HUDEP-2 (cell line): ENCODE measurements at regions not wholly inside any gene's neighbourhood (a gene's known extent, or its start where the extent isn't known, plus 50 kb on each side); places are given as distances from the start of the nearest gene placed in this dataset.
"Not testable (repeated sequence)": the region's sequence is repeated elsewhere in the genome, so short reads cannot be mapped to it uniquely, and the experiment has no call there.

Experiments
- DNase-seq, 76 experiments: peaks; one replicate each; lab custom pipeline; 2025; ENCODE audit not compliant: unreplicated experiment in 76 of 76; lab: John Stamatoyannopoulos, UW

DNA sequence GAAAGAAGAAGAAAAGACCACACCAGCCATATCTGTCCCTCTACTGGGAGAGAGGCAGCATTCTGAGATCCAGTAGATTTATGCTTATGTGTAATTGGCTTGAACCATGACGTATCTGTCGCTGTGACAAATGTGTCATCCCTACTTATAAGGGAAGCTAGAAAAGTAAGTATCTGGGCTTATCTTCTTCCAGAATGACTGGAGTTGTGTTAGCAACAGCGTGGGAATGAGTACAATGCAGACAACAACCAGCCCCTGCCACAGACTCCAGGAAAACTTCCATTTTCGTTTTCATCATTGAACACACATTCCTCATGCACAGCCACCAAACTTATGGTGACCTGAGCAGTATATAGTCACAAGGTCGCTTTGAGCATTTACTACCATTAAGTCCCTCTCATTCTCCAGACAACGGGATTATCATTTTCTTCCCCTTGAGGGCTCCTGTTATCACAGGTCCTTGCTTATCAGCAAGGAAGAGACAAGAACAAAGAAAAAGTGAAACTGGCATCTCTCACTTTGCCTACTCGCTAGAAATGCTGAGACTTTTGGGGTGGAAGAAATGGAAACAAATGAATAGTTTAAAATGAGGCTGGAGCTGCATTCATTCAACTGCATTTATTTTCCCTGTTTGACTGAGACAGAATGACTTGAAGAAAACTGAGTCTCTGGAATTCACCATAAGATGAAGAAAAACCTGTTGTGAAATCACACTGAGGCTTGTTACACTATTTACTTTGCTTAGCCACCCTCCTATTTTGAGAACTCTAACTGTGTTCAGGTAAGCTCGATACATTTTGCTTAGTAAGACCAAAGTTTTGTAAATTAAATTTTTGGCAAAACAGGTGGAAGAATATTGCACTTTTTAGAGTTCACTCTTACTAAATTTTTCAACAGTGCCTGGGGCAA lies 149.3 kb upstream of the FOXQ1 start:
- DNase-seq, result no peak

DNA sequence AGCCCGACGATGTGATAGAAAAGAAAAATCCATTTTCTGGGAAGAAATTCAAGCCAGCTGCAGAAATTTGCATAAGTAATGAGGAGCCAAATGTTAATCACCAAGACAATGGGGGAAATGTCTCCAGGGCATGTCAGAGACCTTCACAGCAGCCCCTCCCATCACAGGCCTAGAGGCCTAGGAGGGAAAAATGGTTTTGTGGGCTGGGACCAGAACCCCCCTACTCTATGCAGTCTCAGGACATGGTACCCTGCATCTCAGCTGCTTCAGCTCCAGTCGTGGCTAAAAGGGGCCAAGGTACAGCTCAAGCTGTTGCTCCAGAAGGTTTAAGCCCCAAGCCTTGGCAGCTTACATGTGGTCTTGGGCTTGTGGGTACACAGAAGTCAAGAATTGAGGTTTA lies 155.5 kb upstream of the FOXQ1 start:
- DNase-seq, result not testable (repeated sequence)

DNA sequence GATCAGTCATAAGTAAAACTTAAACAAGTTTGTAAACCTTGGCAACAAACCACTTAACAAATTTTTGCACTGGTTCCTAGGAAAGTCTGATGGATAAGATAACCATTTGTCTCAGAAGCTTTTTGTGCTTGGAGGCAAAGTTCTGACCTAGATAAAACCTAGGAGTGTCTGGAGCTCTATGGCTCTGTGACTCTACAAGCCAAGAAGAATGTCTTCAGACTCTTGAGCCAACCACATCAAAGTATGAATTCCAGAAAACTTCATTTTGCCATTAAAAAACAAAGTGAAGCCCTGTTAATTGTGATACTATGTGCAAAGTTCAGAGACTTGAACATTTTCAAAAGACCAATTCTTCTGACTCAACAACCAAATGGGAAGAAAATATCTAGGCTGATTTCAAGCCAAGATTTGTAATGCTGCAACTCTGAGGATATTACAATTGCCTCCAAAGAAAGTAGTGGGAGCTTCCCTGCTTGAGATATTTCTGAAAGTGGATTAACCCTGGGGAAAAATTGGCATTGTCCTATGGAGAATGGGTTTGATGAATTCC lies 158.1 kb upstream of the FOXQ1 start:
- no peak for DNase-seq

DNA sequence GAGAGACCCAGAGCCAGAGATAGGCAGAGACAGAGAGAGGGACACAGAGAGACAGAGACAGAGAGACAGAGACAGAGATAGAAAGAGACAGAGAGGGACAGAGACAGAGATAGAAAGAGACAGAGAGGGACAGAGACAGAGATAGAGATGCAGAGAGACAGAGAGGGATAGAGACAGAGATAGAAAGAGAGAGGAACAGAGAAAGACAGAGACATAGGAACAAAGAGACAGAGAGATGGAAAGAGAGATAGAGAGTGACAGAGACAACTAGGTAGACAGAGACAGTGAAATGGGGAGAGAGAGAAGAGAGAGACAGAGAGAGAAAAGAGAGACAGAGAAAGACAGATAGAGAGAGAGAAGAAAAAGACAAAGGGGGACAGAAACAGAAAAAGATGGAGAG lies 165.4 kb upstream of the FOXQ1 start:
- DNase-seq, result no peak

DNA sequence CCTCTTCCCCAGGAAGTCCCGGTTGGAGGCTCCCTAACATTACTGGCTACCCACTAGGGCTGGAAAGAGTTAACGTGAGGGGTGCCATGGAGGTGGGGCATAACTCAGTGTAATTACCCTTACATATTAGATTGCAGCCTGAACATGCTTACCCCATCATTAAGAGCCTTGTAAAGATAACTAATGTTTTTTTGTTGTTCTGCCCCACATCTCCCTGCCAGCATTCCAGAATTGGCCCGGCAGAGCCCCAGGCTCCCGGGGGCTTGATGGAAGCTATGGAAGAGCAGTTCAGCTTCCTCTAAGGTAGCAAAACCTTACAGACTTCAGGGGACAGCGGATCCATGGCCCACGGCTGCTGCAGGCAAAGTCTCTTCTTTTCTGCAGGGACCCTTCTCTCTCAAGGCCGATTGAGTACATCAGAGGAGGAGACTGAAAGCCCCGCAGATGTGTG lies 166.1 kb upstream of the FOXQ1 start:
- DNase-seq, result no peak

DNA sequence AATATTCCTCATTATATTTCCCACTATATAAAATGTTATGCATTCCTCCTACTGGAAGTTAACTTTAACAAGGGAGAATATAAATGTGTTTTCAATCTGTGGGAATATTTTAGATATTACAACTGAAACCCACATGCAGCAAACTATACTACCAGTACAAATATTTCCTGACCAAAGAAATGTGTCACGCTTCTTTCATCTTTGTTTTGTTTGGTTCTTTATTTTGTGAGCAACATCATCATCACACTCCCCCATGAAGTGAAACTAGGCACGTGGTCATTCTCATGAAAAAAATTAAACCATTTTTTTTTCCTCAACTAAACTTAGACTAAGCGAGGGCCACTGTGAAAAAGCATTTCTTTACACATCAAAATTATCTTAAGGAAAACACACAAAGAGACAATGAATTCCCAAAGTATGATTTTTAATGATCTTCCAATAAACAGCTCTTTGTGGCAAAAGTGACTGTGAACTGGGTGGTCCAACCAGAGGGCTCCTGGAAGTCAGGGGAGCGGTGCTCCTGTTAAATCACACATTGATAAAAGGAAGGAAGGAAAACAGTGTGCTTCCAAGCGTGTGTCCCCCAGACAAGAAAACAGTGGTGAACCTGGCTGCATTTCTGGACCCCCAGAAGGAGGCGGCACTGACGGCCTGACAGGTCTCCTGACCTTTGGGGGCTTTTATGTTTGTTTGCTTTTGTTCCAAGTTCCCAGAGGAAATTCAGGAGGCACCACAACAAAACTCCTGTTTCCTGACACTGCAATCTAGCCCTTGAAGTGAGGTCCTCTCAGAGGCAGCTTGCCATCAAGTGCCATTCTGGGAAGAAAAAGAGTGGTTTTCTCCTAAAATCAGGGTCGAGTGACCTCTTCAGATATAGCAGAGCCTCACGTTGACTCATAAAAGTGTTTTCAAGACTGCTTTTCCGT lies 166.8 kb upstream of the FOXQ1 start:
- no peak for DNase-seq

DNA sequence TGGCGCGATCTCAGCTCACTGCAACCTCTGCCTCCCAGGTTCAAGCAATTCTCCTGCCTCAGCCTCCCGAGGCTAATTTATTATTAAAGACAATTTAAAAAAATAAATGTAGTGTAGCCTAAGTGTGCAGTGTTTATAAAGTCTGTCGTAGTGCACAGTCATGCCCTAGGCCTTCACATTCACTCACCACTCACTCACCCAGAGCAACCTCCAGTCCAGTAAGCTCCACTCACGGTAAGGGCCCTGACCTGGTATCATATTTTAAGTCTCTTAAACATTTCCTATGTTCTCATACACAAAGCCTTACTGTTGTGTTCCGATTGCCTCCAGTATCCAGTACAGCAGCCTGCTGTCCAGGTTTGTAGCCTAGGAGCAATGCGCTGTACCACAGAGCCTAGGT lies 168.2 kb upstream of the FOXQ1 start:
- no peak for DNase-seq

DNA sequence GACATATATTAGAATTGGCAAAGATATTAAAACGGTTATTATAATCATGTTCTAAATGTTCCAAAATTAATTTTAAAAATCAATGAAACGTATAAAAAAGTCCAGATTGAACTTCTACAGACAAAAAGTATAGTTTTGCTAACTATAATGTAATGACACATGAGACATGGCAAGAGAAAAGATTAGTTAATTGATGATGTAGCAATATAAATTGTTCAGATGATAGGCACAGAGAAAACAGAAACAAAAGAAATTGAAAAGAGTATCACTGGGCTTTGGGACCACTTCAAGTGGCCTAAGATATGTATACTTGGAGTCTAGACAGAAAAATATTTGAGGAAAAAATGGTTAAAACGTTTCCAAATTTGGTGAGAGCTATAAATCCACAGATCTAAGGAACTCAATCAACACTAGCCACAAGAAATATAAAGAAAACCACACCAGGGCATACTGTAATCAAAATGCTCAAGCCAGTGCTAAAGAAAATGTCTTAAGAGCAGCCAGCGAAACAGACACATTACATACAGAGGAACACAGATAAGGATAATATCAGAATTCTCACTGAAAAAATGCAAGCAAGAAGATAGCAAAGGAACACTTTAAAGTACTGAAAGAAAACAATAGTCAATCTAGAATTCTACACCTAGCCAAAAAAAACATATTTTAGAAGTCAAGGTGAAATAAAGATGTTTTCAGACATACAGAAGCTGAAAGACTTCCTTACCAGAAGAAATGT lies 172.6 kb upstream of the FOXQ1 start:
- no peak for DNase-seq

DNA sequence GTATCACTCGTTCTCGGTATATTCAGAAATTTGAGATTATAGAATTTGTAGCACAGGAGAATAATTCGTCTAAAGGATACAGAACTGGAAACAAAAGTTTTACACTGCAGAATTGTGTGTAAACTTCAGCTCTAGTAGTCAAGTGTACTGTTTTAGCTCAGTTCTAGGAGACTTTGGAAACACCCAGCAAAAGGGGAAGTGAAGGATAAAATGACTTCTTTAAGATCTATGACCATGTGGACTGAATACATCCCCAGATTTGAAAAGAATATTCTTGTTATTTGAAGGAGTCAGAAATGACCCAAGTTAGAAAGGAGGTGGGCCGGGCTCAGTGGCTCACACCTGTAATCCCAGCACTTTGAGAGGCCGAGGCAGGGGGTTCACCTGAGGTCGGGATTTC lies 174.0 kb upstream of the FOXQ1 start:
- no peak for DNase-seq

DNA sequence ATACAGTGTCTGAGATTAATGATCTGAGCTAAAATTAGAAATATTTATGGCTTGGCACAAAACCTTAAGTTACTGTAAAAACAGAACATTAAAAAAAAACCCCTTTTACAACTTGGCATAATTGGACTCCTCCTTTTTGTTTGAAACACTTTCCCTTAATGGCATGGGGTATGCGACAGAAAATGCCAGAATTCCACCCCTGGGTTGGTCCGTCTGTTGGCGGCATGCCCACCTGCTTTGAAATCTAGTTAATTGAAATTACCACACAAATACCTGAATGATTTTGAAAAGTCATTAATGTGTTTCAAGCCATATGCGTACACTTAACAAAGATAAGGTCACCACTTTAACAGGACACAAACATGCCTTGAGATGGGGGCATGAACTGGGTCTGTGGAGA lies 175.1 kb upstream of the FOXQ1 start:
- no peak for DNase-seq

DNA sequence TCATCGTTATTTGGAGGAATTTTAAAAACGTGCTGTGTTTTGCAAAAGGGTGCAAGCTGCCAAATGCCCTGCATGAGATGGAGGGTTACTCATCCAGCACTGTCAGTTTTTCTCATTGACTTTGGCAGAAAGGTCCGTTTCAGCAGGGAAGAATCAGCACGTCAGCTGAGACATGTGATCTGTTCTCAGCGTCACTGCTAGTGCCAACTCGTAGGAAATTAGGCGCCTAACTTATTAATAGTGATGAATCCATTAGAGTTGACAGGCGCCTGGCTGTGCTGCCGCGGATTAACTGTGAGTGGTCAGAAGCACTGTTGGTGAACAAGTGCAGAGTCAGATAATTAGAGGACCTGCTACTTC lies 175.5 kb upstream of the FOXQ1 start:
- no peak for DNase-seq

DNA sequence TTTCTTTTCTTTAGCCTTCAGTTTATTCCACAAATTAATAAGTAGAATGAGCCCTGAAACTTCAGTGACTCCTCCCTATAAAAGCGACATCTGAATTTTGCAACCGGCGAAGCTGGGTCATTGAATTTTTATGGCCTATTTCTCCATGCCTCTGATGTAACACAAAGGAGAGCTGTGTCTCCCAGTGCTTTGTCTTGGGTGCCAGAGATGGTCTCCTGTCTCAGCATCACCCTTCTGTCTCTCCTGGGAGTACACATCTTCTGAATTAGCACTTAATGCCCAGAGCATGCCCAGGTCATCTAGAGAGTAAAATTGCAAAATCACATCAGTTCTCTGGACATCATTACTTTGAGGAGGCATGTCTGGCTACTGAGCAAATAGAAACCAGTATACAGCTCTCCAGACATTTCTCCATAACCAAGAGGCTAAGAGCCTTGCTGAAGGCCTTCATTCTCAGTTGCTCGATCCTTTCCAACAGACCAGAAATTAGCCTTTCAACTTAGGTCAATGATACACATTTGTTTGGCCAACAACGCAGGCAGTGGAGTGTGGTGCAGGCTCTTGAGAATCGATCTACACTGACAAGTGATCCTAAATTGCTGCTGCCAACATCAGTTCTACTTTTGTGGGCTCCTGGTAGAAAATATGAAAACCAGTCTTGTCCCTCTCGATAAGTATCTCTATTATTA lies 176.0 kb upstream of the FOXQ1 start:
- DNase-seq, result no peak

DNA sequence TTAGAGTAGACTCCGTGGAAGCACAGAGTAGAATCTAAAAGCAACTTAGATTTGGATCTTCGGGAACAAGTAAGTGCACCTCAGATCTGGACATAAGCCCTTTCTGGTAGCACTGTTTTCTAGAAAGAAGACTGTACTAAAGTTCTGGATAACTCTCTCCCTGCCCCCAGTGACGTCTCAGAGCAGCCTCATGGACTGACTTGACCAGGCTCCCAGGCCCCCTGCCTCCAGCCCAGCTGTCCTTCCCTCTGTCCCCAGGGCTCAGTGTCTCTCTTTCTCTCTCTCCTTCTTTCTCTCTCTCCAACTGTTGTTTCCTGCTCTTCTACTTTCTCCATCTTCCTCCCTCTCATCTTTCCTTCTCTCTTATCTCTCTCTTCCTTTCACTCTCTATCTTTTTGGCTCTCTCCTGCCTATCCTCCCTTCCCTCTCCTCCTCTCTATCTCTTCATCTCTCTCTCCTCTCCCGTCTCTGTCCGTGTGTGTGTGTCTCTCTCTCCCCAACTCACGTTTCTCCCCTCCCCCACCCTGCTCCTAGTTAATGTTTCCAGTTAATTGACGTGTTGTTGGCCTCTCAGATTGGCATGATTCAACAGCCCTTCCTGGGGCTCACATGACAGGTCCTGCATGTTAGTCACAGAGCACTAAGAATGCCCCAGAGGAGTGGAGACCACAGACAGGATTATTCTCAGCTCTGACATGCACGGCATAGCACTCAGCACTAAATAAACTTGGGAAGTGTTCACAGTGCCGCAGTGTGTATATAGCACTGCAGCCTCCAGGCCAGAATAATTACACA lies 180.4 kb upstream of the FOXQ1 start:
- DNase-seq, result no peak

DNA sequence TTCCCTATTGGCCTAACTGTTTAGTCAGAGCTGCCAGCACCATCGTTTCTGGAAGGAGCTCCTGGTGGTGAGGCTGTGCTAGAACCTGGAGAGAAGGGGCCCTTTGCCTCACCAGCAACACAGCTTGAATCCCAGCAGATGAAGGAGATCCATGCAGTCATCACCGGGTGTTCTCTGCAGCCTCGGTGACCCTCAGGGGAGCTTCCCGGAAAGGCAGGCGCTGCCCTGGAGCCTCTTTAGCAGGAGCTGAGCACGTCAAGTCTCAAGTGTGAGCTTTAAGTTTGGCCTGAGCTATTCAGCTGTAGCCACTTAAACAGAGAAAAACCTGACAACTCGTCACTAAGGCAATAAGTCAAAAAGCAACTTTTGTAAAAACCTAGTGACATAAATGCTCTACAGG lies 181.2 kb upstream of the FOXQ1 start:
- no peak for DNase-seq

DNA sequence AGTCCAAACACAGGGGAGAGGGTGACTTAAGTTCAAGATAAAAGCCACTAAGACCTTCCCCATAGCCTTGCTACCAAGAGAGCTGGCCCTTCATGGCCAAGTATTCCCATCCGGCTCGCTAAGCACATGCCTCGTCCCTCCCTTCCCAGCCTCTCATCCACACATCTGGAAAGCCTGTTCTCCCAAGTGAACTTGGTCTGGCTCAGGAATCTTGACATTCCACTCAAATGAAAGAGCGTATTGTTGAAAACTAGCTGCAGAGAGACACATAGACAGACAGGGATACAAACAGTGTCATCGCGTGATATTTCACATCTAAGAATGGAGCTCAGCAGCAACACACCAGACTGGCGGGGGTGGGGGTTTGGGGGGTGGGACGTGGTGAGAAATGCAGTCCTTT lies 182.8 kb upstream of the FOXQ1 start:
- DNase-seq, result no peak

DNA sequence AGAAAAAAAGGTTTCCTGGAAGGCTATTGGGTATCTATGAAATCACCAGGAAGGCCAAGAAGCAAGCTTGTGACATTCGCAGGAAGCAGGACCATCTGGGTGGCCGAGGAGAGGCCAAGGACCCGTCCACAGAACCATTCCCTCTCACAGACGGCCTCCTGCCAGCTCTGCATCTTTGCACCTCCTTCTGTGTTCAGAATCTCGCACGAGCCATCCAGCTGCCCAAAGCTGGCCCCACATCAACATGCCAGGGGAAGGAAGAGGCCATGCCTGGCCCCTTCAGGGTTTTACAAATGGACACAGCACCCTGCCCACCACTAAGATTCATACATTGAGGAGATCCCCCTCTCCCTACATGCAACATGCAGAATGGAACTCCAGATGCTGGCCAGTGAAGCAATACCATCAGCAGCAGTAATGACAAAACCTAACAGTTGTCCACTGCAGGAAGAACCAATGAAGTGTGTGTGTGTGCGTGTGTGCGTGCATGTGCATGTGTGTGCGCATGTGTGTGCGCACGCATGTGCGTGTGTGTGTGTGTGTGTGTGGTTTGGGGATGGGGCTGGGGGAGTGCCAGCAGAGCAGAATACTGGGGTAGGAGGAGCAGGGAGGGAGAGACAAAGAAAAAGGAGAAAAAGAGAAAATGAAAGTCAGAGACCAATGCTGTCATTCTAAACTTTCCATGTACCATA lies 184.2 kb upstream of the FOXQ1 start:
- no peak for DNase-seq

DNA sequence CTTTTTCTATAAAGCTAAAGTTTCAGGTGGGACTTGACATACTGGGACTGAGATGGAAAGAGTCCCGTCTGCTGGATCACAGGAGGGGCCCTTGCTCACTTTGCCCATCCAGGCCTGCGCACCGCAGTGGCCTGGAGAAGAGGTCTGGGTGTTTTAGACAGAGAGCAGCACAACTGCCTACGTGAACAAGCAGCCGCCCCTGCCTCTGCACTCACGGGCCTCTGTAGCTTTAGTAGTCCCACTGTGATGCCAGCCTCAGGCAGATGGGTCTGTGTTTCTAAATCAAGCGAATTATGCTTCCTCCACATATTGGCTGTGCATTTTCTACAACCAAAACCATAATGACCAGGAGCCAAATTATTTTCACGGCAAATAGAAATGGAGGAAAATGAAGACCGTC lies 184.8 kb upstream of the FOXQ1 start:
- no peak for DNase-seq

DNA sequence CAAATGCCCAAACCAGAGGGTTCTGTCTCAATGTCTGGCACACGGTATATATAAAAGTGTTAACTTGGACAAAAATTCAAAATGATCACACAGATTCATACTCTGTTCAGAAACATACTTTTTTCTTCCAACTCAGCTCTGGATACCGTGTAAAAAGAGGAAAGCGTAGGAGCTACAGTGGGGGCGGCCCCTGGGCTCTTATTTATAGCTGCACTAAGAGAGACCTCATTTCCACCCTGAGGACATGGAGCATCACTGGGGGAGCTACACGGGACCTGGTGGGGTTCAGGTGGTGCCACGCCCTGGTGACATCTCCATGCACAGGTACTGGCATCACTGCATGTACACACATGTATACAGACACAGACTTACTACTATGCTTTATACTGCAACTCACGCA lies 185.9 kb upstream of the FOXQ1 start:
- no peak for DNase-seq

DNA sequence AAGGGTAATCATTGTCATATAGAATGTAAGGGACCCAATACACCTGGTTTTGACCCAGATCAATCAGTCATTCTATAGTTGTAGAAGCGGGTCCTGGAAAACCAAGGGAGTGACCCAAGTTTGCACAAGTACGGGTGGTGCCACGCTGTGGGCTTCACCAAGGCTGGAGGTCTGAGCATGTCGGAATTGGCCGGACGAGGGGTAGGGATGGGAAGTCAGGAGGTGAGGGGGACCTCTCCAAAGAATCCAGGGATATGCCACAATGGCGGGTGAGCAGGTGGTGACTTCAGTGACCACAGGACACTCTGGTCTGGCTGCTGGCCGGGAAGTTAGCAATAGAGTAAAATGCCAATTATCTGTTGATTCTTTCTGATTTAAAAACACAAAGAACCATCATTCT lies 186.6 kb upstream of the FOXQ1 start:
- no peak for DNase-seq
